PC-9 (cell line): ENCODE measurements at regions not wholly inside any gene's neighbourhood (a gene's known extent, or its start where the extent isn't known, plus 50 kb on each side); places are given as distances from the start of the nearest gene placed in this dataset.
"Not testable (repeated sequence)": the region's sequence is repeated elsewhere in the genome, so short reads cannot be mapped to it uniquely, and the experiment has no call there.

Experiments used
- EZH2 ChIP-seq: fragments of 200-600 bp; sonication (generic); IDR thresholded peaks from 2 replicates; pipeline ENCODE4 v1.8.0; 2017; ENCODE audit warnings: antibody characterized with exemption, low read depth
- TF ChIP-seq, protein P1 (sequence below): fragments of 200-600 bp; sonication (generic); conservative IDR thresholded peaks from 2 replicates; pipeline ENCODE4 v1.6.1; 2017; ENCODE audit warnings: mixed run types, antibody characterized with exemption, mild to moderate bottlenecking, moderate library complexity

- TF ChIP-seq, protein P1, sequence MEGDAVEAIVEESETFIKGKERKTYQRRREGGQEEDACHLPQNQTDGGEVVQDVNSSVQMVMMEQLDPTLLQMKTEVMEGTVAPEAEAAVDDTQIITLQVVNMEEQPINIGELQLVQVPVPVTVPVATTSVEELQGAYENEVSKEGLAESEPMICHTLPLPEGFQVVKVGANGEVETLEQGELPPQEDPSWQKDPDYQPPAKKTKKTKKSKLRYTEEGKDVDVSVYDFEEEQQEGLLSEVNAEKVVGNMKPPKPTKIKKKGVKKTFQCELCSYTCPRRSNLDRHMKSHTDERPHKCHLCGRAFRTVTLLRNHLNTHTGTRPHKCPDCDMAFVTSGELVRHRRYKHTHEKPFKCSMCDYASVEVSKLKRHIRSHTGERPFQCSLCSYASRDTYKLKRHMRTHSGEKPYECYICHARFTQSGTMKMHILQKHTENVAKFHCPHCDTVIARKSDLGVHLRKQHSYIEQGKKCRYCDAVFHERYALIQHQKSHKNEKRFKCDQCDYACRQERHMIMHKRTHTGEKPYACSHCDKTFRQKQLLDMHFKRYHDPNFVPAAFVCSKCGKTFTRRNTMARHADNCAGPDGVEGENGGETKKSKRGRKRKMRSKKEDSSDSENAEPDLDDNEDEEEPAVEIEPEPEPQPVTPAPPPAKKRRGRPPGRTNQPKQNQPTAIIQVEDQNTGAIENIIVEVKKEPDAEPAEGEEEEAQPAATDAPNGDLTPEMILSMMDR = not testable (repeated sequence)
- not testable (repeated sequence) for TF ChIP-seq EZH2
Observed at GRCh38 chr9:85861882-85862281, 79.1 kb upstream of the NAA35 start.
